ENCODE measurements at regions not wholly inside any gene's neighbourhood (a gene's known extent, or its start where the extent isn't known, plus 50 kb on each side); places are given as distances from the start of the nearest gene placed in this dataset.

DNA sequence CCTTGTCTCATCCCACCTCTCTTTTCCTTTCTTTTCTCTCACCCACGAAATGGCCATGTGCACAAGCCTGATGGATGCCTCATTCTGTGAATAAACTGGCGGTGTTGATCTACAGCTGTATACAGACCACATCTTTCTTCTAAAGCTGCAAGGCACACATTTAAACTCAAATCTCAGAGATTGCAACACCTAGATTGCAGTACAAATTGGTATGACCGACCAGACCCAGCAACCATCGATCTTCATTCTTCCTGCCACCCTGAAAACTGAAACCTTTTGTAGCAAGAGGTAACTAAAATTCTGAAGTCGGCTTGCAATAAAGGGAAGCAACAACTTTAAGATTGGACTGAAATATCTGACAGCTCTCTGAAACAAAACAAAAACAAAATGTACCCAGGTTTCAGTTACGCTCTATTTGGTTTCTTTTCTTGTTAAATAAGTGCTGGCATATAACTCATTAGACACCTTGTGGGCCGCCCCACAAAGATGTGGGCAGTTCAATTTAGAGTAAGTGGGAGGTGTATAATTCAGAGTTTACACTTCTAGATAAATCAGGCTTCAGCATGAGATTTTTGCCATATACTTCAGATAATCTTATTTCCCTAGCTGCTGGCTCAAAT lies 390.0 kb upstream of the NOVA1 start:
- TF ChIP-seq, protein P1, sequence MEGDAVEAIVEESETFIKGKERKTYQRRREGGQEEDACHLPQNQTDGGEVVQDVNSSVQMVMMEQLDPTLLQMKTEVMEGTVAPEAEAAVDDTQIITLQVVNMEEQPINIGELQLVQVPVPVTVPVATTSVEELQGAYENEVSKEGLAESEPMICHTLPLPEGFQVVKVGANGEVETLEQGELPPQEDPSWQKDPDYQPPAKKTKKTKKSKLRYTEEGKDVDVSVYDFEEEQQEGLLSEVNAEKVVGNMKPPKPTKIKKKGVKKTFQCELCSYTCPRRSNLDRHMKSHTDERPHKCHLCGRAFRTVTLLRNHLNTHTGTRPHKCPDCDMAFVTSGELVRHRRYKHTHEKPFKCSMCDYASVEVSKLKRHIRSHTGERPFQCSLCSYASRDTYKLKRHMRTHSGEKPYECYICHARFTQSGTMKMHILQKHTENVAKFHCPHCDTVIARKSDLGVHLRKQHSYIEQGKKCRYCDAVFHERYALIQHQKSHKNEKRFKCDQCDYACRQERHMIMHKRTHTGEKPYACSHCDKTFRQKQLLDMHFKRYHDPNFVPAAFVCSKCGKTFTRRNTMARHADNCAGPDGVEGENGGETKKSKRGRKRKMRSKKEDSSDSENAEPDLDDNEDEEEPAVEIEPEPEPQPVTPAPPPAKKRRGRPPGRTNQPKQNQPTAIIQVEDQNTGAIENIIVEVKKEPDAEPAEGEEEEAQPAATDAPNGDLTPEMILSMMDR (tag by site-specific recombination; IDR thresholded peaks at IDR 0.05): no peak
- TF ChIP-seq ZNF121 (tag by site-specific recombination; IDR thresholded peaks at IDR 0.05) (no peak), ZFP41 (tag by site-specific recombination; IDR thresholded peaks at IDR 0.05; ENCODE audit: borderline replicate concordance) (no peak), ZNF530 (tag by site-specific recombination; IDR thresholded peaks at IDR 0.05; ENCODE audit: low read depth) (no peak), MYNN (tag by site-specific recombination; IDR thresholded peaks at IDR 0.05; ENCODE audit: borderline replicate concordance) (no peak), IKZF3 (tag by site-specific recombination; IDR thresholded peaks at IDR 0.05) (no peak), YY1 (tag by site-specific recombination; IDR thresholded peaks at IDR 0.05) (no peak), ZNF169 (tag by site-specific recombination; IDR thresholded peaks at IDR 0.05) (no peak), ZNF302 (tag by site-specific recombination; IDR thresholded peaks at IDR 0.05; ENCODE audit: low read depth) (no peak)
- TF ChIP-seq, protein P2, sequence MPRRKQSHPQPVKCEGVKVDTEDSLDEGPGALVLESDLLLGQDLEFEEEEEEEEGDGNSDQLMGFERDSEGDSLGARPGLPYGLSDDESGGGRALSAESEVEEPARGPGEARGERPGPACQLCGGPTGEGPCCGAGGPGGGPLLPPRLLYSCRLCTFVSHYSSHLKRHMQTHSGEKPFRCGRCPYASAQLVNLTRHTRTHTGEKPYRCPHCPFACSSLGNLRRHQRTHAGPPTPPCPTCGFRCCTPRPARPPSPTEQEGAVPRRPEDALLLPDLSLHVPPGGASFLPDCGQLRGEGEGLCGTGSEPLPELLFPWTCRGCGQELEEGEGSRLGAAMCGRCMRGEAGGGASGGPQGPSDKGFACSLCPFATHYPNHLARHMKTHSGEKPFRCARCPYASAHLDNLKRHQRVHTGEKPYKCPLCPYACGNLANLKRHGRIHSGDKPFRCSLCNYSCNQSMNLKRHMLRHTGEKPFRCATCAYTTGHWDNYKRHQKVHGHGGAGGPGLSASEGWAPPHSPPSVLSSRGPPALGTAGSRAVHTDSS (tag by site-specific recombination; IDR thresholded peaks at IDR 0.05): no peak

Data from HEK293 (cell line).